GM21619 (cell line): ENCODE measurements at regions not wholly inside any gene's neighbourhood (a gene's known extent, or its start where the extent isn't known, plus 50 kb on each side); places are given as distances from the start of the nearest gene placed in this dataset.

Source experiments
- ATAC-seq: cut with Tn5 transposase; IDR thresholded peaks from one replicate; pipeline ENCODE4 v1.9.1; 2021; ENCODE audit not compliant: unreplicated experiment

DNA sequence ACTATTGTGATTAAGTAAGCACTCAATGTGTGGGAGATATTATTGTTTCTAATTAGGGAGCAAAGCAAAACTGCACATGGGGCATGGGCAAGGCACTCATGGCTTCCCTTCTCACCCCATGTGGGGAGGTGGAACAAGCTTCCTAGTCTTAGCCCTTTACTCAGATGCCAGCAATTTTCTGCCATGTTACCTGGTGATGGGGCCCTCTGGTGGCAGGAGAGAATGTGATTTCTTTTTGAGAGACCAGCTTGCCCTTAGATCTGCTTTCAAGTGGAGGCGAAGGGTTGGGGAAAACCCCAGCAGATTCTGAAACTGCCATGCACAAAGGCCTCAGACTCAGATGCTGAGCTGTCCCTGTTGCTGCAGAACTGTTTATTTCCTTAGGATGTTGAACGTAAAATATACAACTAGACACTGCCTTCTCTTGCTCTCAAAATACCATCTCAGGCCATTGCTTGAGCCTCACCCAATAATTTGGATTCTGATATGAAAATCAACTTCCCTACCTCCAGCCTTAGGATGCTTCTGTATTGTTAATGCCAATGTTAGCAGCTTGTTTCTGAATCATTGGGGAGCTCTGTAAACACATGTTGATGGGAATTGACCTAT is 130.2 kb upstream of the TPRG1 start:
- peak; percentile 99 for ATAC-seq

DNA sequence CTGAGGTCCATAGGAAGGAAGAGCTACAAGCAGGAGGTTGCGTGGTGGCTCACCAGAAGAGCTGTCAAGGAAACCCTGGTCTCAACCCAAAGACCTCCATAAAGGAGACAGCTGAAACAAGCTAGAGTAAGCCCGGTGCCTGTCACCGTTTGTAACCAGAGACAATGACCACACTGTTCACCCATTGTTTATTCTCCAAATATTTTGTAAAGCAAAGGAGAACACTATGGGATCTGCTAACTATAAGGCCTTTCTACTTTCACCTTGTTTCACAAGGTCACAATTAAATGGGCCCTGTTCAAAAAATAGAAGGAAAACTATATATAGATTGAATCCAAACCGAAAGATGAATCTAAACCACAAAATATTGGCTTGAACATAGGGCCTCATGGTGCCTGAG is 128.9 kb upstream of the TPRG1 start:
- ATAC-seq = no peak

DNA sequence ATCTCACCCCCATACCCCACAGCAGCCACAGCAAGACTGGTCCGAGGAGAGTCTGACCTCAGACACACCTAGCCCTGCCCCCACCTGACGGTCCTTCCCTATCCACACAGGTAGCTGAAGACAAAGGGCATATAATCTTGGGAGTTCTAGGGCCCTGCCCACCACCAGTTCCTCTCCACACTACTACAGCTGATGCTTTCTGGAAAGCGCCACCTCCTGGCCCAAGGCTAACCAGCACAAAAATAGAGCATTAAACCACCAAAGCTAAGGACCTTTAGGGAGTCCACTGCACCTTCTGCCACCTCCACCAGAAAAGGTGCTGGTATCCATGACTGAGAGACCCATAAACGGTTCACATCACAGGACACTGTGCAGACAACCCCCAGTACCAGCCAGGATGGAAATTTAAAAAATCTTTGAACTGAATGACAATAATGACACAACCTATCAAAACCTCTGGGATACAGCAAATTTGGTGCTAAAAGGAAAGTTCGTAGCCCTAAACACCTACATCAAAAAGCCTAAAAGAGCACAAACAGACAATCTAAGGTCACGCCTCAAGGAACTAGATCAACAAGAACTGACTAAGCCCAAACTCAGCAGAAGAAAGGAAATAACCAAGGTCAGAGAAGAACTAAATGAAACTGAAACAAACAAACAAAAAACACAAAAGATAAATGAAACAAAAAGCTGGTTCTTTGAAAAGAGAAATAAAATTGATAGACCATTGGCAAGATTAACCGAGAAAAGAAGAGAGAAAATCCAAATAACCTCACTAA is 122.1 kb upstream of the TPRG1 start:
- no peak for ATAC-seq

DNA sequence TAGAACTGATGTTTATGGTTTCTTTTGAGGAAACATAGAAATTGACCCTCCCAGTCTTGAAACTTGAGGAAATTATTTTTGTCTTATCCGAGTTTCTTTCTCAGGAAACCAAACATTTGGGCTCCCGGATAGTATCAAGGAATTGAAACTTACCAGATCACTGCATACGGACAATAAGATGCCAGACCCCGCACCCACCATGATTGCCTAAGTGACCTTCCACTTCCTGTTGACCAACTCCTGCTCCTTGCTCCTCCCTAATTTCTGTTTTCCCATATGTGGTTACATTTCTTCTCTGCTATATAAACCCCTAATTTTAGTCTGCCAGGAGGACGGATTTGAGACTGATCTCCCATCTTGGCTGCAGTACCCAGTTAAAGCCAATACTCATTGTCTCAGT is 118.4 kb upstream of the TPRG1 start:
- ATAC-seq = no peak

DNA sequence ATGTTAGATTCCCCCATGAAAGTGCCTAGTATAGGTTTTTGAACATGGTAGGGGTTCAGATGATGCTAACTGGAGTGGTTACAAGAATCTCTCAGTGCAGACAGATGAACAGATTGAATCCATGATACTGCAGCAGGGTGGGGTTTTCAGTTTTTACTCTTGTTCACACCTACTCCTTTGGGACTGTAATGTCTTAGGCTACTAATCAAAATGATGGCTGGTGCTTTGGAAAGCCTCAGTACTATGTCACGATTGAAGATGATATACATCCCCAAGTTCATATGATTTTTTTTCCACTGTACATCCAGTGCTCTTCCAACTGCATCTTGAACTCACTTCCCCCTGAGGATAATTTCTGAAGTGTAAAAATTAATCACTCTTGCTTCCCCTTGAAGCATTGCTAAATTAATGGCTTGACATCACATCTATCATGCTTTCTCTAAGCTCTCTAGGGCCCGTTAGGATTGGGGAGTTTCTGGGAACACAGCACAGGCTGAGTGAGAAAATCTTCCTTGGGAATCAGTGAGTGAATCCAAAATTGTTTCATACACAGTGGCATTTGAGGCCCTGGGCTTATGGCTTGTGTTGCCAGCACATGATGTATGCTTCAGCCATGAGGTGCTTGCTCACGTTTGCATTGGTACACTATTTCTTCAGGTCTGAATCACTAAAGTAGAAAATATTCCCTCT is 115.0 kb upstream of the TPRG1 start:
- no peak for ATAC-seq

DNA sequence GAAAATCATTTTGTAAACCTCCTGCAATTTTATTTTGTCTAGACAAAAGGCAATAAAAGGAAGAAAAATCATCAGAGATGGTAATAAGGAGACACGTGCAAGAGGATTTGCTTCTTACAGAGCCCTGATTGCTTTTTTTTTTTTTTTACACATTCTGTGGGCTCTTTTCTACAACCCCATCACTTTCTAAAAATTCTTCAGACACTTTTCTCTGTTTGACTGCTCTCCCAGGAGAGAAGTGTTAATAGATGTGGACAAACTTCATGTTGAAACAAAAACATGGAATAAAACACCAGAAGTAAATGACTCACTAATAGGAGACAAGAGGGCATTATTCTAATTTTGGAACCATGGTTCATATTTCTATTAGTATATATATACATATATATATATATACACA is 114.4 kb upstream of the TPRG1 start:
- ATAC-seq = no peak

DNA sequence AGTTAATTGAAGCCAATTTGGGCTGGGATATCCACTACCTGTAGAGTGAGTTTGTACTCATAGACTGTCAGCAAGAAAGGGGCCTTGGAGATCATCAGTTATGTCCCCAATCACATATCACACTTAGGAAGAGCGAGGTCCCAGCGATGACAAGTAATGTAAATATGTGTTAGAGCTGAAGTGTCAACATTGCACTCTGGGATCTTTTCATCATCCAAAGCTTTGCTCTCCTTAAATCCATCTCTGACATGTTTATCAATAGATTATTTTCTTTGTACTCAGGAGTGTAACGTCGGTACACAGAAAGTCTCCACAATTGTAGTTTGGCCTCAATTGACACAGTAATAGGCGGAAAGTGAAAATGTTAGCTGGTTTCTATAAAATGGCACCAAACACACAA is 113.7 kb upstream of the TPRG1 start:
- ATAC-seq = no peak

DNA sequence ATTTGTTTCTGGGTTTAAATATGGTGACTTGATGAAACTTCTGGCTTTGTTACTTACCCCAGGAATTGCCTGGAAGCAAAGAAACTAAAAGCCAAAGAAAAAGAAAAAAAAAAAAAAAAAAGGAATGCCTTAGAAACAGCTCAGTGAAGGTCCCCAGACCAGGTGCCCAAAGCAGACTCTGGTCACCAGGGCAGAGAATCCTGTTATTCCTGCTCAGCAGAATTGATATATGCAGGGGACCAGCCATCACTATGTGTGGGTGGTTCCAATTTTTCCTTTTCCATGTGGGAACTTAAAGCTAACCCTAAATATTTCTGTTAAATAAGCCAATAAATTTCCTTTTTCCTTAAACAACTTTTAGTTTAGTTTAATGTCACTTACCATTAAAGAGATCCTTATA is 100.8 kb upstream of the TPRG1 start:
- ATAC-seq = no peak

DNA sequence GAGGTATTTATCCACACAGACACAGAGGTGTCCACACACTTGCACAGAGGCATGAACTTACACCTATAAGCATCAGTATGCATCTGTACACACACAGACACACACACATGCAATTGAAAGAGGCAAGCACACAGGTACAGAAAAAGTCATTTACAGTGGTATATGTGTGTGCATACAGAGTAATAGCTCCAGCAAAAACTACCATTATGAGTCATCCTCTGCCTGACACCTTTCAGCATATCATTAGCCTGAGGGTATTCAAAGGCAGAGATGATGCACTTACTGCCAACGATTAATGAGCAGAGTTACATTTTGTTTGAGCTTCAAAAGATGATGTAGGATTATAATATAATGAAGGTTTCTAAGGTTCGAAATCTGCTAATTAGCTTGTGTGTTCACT is 100.3 kb upstream of the TPRG1 start:
- peak; percentile 88 for ATAC-seq

DNA sequence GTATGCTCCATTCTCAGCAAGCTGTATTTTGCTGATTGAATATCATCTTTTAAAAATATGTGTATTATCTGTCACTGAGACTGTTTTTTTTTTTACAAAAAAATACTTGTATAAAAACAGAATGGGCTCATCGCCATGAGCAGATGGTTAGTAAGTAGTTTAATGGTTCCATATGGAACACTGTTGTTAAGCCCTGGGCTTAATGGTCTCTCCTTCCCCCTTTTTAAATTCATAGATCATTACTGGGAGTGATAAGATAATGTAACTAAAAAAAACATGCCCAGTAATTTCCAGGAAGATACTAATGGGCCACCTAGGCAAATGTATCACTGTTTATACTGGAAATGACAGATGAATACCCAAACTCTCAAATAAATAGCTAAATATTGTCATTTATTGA is 95.3 kb upstream of the TPRG1 start:
- no peak for ATAC-seq

DNA sequence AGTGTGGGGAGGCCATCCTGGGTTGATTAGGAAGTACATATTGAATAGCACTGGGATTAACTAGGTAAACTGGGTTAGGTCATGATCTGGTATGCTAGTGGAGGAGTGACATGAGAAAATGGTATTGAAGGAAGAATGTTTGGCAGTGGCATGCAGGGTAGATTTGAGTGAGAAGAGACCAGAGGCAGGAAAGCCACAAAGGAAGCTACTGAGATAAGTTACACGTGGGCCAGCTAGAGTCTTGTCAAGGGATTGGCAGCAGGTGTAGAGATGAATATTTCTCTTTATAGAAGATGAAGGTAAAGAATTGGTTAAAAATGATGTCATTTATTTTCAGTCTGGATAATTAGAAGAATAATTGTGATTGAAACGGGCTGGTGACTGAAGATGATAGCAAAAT is 91.0 kb upstream of the TPRG1 start:
- ATAC-seq = no peak

DNA sequence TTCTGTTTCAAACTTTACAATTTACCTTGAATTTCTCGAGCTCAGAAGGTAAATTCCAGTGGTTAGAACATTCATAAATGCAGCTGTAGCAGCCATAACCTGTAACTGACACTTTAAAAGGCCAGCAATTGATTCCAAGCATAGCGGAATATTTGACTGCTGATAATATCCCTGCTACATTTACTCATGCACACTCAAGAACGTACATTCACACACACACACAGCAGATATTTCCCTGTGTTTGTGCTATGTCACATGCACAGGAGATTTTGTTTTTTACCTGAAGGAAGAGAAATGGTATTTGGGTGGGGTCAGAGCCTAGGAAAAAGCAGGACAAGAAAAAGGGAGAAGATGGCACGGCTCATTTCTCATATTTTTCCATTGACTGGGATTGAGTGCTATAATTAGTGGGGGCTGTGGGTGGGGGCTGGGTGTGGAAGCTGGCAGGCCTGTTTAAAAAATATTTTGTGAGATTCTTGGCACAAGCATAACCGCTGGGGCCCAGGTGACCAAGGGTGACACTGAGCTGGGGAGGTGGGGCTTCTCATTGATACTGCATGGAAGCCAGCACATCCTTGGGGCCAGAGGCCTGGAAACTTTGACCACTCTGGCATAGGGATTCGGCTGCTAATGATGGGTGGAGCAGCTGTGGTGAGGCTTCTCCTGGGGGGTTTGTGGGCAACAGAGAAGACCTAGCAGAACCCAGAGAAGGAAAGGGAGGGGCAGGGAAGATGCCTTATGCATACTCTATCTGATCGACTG is 88.9 kb upstream of the TPRG1 start:
- ATAC-seq = no peak

DNA sequence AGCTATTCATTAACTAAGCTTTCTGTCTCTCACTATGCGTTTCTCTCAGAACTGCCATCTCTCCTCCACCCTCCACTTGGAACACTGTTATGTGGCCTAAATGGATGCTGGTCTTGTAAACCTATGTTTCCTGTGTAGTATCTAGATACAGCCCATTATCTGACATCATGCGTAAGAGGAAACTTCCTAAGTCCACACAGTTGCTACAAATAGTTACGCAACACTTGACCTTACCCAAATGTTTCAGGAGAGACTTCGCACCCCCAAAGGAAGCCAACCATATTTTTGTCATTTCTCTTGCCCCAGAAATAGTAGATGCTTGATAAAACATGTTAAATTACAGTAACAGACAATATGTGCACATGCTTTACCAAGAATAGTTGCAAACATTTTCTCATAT is 87.2 kb upstream of the TPRG1 start:
- ATAC-seq = no peak

DNA sequence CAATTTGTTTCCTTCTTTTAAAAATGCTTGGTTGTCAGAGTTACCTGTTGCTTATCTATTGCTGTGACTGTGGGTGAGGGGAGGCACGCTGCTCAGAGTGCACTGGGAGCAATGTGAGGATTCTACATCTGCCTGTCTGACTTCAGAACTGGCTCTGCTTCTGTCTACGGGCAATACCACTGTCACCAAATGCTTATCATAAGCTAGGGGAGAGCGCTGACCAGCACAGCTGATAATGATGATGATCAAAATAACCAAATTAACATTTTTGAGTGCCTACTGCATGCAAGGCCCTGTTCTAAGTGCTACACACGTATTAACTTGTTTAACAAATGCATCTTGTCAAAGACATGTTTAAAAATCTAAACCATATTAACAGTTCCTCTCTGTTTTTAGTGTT is 79.2 kb upstream of the TPRG1 start:
- no peak for ATAC-seq

DNA sequence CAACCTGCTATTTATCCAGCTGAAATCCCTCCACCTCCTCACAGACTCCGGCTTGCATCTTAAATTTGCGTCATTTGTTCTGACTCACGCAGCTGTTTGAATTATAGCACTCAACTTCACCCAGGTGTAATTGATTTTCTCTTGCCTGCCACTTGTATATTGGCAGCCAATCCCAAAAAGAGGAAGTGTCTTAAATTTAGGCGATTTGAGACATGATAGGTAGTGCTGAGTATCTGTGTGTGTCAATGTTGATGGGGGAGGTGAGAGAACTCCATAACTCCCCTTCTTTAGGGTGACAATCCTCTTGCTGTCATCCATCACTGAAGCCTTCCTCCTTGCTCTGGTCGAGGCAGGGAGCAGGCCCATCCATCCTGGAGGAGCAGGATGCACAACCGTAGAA is 77.2 kb upstream of the TPRG1 start:
- ATAC-seq = no peak

DNA sequence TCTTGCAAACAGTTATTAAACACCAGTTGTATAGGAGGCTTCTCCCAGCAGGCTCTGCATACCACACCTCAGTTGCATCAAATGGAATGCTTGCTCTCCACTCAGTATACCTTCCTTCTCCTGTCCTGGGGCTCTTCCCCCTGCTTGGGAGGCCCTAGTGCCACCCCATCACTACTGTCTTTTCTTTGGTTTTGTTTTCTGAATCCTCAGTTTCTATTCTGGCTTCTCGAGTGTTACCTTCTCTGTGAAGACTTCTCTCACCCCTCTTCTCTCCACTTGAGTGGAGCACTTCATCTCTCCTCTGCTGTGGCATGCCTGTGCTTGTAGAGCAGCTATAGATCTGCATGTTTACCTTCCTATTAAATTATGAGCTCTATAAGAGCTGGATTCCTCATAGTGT is 75.7 kb upstream of the TPRG1 start:
- no peak for ATAC-seq

DNA sequence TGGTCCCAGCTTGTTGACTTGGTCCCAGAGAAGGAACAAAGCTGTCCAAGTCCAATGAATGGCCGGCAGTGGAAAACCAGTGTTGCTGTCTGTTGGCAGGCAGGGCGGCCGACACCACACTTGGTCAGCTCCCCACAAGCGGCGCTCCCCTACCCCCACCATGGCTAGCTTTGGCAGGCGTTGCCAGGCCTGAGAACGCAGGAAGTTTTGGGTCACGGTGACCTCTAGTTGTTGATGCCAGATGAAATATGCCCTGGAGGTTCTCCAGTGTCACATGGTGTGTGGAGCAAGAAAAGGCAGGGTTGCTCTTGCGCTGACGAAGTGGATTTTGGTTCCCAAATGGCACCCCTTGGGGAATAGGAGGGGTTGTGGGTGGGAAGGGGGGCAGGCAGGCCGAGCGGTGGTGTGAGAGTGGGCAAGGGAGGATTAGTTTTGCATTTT is 72.7 kb upstream of the TPRG1 start:
- ATAC-seq = no peak

DNA sequence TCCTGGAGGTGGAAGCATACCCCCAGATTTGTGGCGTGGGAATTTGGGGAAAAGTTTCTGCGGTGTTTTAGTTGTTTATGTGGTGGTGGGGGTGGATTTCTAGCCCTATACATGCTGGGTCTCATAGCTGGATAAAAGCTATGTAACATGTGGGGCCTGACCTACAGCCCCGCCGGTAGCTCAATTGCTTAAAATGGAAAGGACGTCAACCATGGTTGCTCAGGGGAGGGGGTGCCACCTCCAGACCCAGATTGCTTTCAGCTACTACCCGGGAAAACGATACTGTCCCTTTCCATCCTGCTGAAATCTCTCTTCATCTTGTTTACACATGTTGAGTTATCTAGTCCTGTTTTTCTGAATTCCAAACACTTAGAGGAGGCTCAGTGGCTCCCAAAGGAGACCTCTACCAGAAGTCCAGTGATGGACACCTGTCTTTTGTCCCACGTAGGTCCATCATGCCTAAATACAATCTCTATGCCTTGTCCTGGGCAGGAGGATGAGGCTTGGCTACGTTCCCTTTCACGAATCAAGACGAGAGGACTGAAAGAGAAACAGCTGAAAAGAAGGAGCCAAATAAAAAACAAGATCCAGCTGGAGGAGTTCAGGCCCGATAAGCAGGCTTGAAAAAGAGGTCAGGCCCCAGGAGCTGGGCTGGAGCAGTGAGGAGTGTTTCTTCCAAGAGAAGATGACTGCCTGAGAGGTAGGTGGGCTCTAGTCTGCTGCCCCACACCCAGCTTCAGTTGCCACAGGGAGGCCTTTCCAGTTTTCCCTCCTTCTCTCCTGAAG is 72.1 kb upstream of the TPRG1 start:
- ATAC-seq = no peak

DNA sequence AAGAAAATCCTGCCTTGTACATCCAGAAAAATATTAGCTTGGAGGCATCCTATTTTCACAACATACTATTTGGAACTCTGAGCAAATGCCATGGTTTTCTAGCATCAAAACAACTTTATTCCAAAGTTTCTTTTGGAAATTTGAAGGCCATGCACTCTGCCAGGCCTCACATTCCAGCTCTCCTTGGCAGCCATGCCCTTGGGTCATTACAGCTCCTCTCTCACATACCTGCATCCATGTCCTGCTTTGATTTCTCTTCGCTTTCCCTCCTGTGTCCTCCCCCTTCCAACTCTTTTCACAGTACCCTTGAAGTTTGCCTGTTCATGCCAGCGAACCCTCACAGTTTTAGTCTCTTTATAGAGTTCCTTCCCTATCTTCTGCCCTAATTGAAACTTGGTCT is 70.9 kb upstream of the TPRG1 start:
- ATAC-seq = no peak

DNA sequence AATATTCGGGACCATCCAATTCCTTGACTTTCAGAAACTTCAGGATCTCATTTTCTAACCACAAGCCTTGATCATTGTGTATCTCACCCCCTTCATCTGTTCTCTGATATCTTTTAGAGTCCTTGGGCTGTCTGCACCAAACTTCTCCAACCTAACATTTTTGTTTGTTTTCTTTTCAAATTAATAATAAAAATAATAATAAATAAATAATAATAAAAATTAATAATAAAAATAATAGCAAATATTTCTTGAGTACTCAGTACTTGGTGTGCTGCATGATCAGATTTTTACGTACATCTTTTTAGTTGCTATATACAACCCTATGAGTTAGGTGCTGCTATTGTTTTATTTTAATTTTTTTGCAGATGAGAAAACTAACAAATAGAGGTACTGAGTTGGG is 70.2 kb upstream of the TPRG1 start:
- no peak for ATAC-seq

DNA sequence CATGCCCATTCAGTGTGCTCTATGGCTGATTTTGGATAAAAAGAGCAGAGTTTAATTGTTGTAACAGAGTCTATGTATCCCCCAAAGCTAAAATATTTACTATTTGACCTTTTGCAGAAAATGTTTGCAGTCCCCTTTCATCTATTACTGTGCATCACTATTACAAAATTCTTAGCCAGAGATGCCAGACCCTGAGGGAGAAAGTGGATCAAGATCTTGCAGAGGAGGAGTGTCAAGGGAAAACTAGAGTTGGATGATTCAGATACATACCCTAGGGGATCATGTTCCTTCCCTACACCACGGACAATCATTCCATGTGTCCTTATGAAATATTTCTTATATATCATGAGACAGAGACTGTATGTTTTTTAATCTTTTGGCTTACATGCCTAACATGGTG is 68.6 kb upstream of the TPRG1 start:
- ATAC-seq = no peak
